Right lobe of liver (tissue), 6 donors: ENCODE measurements at regions not wholly inside any gene's neighbourhood (a gene's known extent, or its start where the extent isn't known, plus 50 kb on each side); places are given as distances from the start of the nearest gene placed in this dataset.

Experiments used
- ATAC-seq, 4 donors: fragments of 200-7000 bp; cut with Tn5 transposase; one replicate each; pipeline ENCODE4 v1.9.1; 2020; ENCODE audit warnings: mild to moderate bottlenecking in 4 of 4, moderate library complexity in 4 of 4
- DNase-seq, 3 donors: peaks; one replicate each; pipeline ENCODE4 v3.0.0-alpha.2; 2020
- H3K27ac ChIP-seq, 3 donors: fragments of 200-600 bp; one replicate each; pipeline ENCODE4 v1.8.0; 2022
- H3K27me3 ChIP-seq, 2 donors: fragments of 200-600 bp; one replicate each; pipeline ENCODE4 v1.8.0; 2022
- H3K36me3 ChIP-seq, 4 donors: fragments of 200-600 bp; sonication (generic) in 1 of 4; one replicate each; pipeline versions ENCODE4 v1.5.1 to v1.8.0; 2017 to 2022; ENCODE audit warnings: control low read depth in 1 of 4
- H3K4me1 ChIP-seq, 4 donors: fragments of 200-600 bp; sonication (generic) in 1 of 4; one replicate each; pipeline versions ENCODE4 v1.5.1 to v1.8.0; 2017 to 2022; ENCODE audit warnings: control low read depth in 1 of 4
- H3K4me3 ChIP-seq, 3 donors: fragments of 200-600 bp; one replicate each; pipeline ENCODE4 v1.8.0; 2022
- H3K9me3 ChIP-seq, 4 donors: fragments of 200-600 bp; sonication (generic) in 1 of 4; one replicate each; pipeline versions ENCODE4 v1.5.1 to v1.8.0; 2017 to 2022; ENCODE audit warnings: control low read depth in 1 of 4
- CTCF ChIP-seq, 4 donors: fragments of 200-600 bp in 3 of 4; fragments of 450-650 bp in 1 of 4; IDR thresholded peaks; one replicate each; pipeline versions ENCODE4 v1.5.1 to v1.8.0; 2016 to 2022; ENCODE audit warnings: antibody characterized with exemption in 4 of 4, mild to moderate bottlenecking in 2 of 4
- POLR2A ChIP-seq: fragments of 450-650 bp; IDR thresholded peaks from one replicate; pipeline ENCODE4 v1.6.1; 2017; ENCODE audit warnings: antibody characterized with exemption, mild to moderate bottlenecking
- WGBS: methylation state at CpG from one replicate; pipeline ENCODE4 v1.1.6; 2018; ENCODE audit warnings: low coverage, low lambda C conversion rate; ENCODE audit not compliant: insufficient coverage; ENCODE audit errors: missing lambda C conversion rate; 5-methylcytosine and 5-hydroxymethylcytosine counted together
- intact Hi-C, 2 donors: fragments of 100-400 bp; cut with DNase I; formaldehyde crosslinking; loops; one replicate each; pipeline versions ENCODE4 v1.11.2 to v1.14.1; 2022
- donor health status: DM: no; HTN: yes; CAD: no.
- donor health status: DM: no; HTN: no; CAD: no.
- donor health status: DM: no; HTN: no; CAD: no.
- donor health status: DM: no; HTN: yes; CAD: no.
- donor health status: DM: no; HTN: yes; CAD: no.

- WGBS = 71% methylated on average over 1 of the region's 1 CpG
- no peak overlapping the region for H3K27ac ChIP-seq
- H3K27me3 ChIP-seq = no peaks in the 10 kb centered on the region
- ATAC-seq (no peak), DNase-seq (no peak)
- H3K4me3 ChIP-seq = no peak overlapping the region
- TF ChIP-seq POLR2A (no peak), CTCF (IDR thresholded peaks at IDR 0.05) (no peak)
- H3K9me3 ChIP-seq = no peaks in the 10 kb centered on the region
- intact Hi-C loops = no loop called here
- no peaks in the 10 kb centered on the region for H3K4me1 ChIP-seq
- H3K36me3 ChIP-seq = no peaks in the 10 kb centered on the region
These were observed 473.4 kb downstream of the BTBD3 start for GRCh38 chr20:12391099-12391498.

GRCh38 chr20:12394786-12395185, 477.1 kb downstream of the BTBD3 start:
- H3K4me3 ChIP-seq = no peak overlapping the region
- H3K27me3 ChIP-seq = no peaks in the 10 kb centered on the region
- intact Hi-C loops = no loop called here
- no peak overlapping the region for H3K27ac ChIP-seq
- TF ChIP-seq CTCF (IDR thresholded peaks at IDR 0.05) = no peak
- TF ChIP-seq POLR2A = no peak
- H3K36me3 ChIP-seq = no peaks in the 10 kb centered on the region
- H3K4me1 ChIP-seq = no peaks in the 10 kb centered on the region
- ATAC-seq (no peak), DNase-seq (no peak)
- 65% methylated on average over 4 of the region's 4 CpGs for WGBS
- H3K9me3 ChIP-seq = no peaks in the 10 kb centered on the region

- ATAC-seq (no peak), DNase-seq (no peak)
- intact Hi-C loops = no loop called here
- no peak overlapping the region for H3K27ac ChIP-seq
- 61% methylated on average over 3 of the region's 3 CpGs for WGBS
- H3K27me3 ChIP-seq = no peaks in the 10 kb centered on the region
- no peaks in the 10 kb centered on the region for H3K36me3 ChIP-seq
- H3K4me3 ChIP-seq = no peak overlapping the region
- no peaks in the 10 kb centered on the region for H3K9me3 ChIP-seq
- no peaks in the 10 kb centered on the region for H3K4me1 ChIP-seq
- no peak for TF ChIP-seq POLR2A
- TF ChIP-seq CTCF (IDR thresholded peaks at IDR 0.05) = no peak
These were observed 477.7 kb downstream of the BTBD3 start for GRCh38 chr20:12395353-12395752.

GRCh38 chr20:12395760-12396159, 478.1 kb downstream of the BTBD3 start:
- TF ChIP-seq POLR2A (no peak), CTCF (IDR thresholded peaks at IDR 0.05) (no peak)
- Histone ChIP-seq H3K9me3 (no peaks in the 10 kb centered on the region), H3K4me1 (no peaks in the 10 kb centered on the region), H3K36me3 (no peaks in the 10 kb centered on the region), H3K27me3 (no peaks in the 10 kb centered on the region), H3K4me3 (no peak overlapping the region), H3K27ac (no peak overlapping the region)
- no peak for DNase-seq
- no peak for ATAC-seq
- intact Hi-C loops = no loop called here
- 59% methylated on average over 2 of the region's 2 CpGs for WGBS
